ENCODE measurements at regions not wholly inside any gene's neighbourhood (a gene's known extent, or its start where the extent isn't known, plus 50 kb on each side); places are given as distances from the start of the nearest gene placed in this dataset.

GRCh38 chr15:96264351-96264798, 66.1 kb upstream of the NR2F2 start:
- WGBS, 2 donors = 50 to 68% methylated on average over 1 of the region's 1 CpG
- Histone ChIP-seq H3K4me1 (peaks cover 0 to 26% (median 21%) of the 10 kb centered on the region in 4 donors), H3K27ac (no peak overlapping the region), H3K4me3 (no peak overlapping the region), H3K9me3 (no peaks in the 10 kb centered on the region), H3K36me3 (no peaks in the 10 kb centered on the region), H3K27me3 (no peaks in the 10 kb centered on the region)
- no peak for DNase-seq
- intact Hi-C loops (cut with DNase I) = loop anchor here (5.0 kb wide), 1 partner anchor 58 kb away; no protein-coding TSS in a partner anchor
- TF ChIP-seq CTCF (IDR thresholded peaks at IDR 0.05) (no peak), POLR2A (IDR thresholded peaks at IDR 0.05) (no peak), EP300 (IDR thresholded peaks at IDR 0.05) (no peak), POLR2AphosphoS5 (IDR thresholded peaks at IDR 0.05) (no peak)

- WGBS, 2 donors = 58 to 63% methylated on average over 8 of the region's 8 CpGs
- intact Hi-C loops (cut with DNase I) = loop anchor here (5.0 kb wide), 1 partner anchor 57 kb away; no protein-coding TSS in a partner anchor
- no peak for DNase-seq
- Histone ChIP-seq H3K27ac (no peak overlapping the region), H3K4me1 (peaks cover 0 to 26% (median 21%) of the 10 kb centered on the region in 4 donors), H3K36me3 (no peaks in the 10 kb centered on the region), H3K27me3 (no peaks in the 10 kb centered on the region), H3K9me3 (no peaks in the 10 kb centered on the region), H3K4me3 (no peak overlapping the region)
- TF ChIP-seq POLR2AphosphoS5 (IDR thresholded peaks at IDR 0.05) (no peak), POLR2A (IDR thresholded peaks at IDR 0.05) (no peak), EP300 (IDR thresholded peaks at IDR 0.05) (no peak), CTCF (IDR thresholded peaks at IDR 0.05) (no peak)
Measured at GRCh38 chr15:96264801-96265515, 65.5 kb upstream of the NR2F2 start.

GRCh38 chr15:96266456-96266855, 64.0 kb upstream of the NR2F2 start:
- Histone ChIP-seq H3K4me1 (peaks cover 0 to 20% (median 17%) of the 10 kb centered on the region in 4 donors), H3K27me3 (no peaks in the 10 kb centered on the region), H3K36me3 (peaks cover 0 to 7% (median 0%) of the 10 kb centered on the region in 4 donors), H3K4me3 (no peak overlapping the region), H3K27ac (no peak overlapping the region), H3K9me3 (no peaks in the 10 kb centered on the region)
- 85% methylated on average over 5 of the region's 5 CpGs for WGBS, 2 donors
- no peak for DNase-seq
- TF ChIP-seq EP300 (IDR thresholded peaks at IDR 0.05) (no peak), POLR2A (IDR thresholded peaks at IDR 0.05) (no peak), CTCF (IDR thresholded peaks at IDR 0.05) (no peak), POLR2AphosphoS5 (IDR thresholded peaks at IDR 0.05) (no peak)
- intact Hi-C loops (cut with DNase I) = no loop called here

GRCh38 chr15:96267463-96267862, 63.0 kb upstream of the NR2F2 start:
- peaks cover 0 to 7% (median 0%) of the 10 kb centered on the region in 4 donors for H3K36me3 ChIP-seq
- DNase-seq = no peak
- 91 to 92% methylated on average over 4 of the region's 4 CpGs for WGBS, 2 donors
- H3K4me1 ChIP-seq = peaks cover 0 to 10% (median 7%) of the 10 kb centered on the region in 4 donors
- intact Hi-C loops (cut with DNase I) = no loop called here
- no peaks in the 10 kb centered on the region for H3K9me3 ChIP-seq
- no peak overlapping the region for H3K27ac ChIP-seq
- TF ChIP-seq POLR2AphosphoS5 (IDR thresholded peaks at IDR 0.05) (no peak), CTCF (IDR thresholded peaks at IDR 0.05) (no peak), POLR2A (IDR thresholded peaks at IDR 0.05) (no peak), EP300 (IDR thresholded peaks at IDR 0.05) (no peak)
- H3K27me3 ChIP-seq = no peaks in the 10 kb centered on the region
- H3K4me3 ChIP-seq = no peak overlapping the region
